Colonic mucosa (tissue), 4 donors: ENCODE measurements at regions not wholly inside any gene's neighbourhood (a gene's known extent, or its start where the extent isn't known, plus 50 kb on each side); places are given as distances from the start of the nearest gene placed in this dataset.
"Not testable (repeated sequence)": the region's sequence is repeated elsewhere in the genome, so short reads cannot be mapped to it uniquely, and the experiment has no call there.

ENCODE experiments used
- DNase-seq: peaks from one replicate; pipeline ENCODE4 v3.0.0-alpha.2; 2020
- H3K27ac ChIP-seq: fragments of 200-600 bp; one replicate; pipeline ENCODE4 v1.8.0; 2021
- H3K27me3 ChIP-seq: fragments of 200-600 bp; one replicate; pipeline ENCODE4 v1.8.0; 2021
- H3K36me3 ChIP-seq: fragments of 200-600 bp; one replicate; pipeline ENCODE4 v1.8.0; 2021
- H3K4me1 ChIP-seq: fragments of 200-600 bp; one replicate; pipeline ENCODE4 v1.8.0; 2021; ENCODE audit warnings: mild to moderate bottlenecking
- H3K4me3 ChIP-seq: fragments of 200-600 bp; one replicate; pipeline ENCODE4 v1.8.0; 2021
- H3K9ac ChIP-seq, 2 donors: one replicate each; pipeline ENCODE4 v1.7.0; 2013; ENCODE audit warnings: control low read depth in 2 of 2, low read depth in 2 of 2, low read length in 2 of 2
- H3K9me3 ChIP-seq: fragments of 200-600 bp; one replicate; pipeline ENCODE4 v1.8.0; 2021
- intact Hi-C: fragments of 100-400 bp; cut with DNase I; formaldehyde crosslinking; loops from one replicate; pipeline ENCODE4 v1.14.1; 2022
- TF ChIP-seq, protein P1 (sequence below): fragments of 200-600 bp; IDR thresholded peaks from one replicate; pipeline ENCODE4 v1.8.0; 2022; ENCODE audit warnings: antibody characterized with exemption, mild to moderate bottlenecking
- donor health status: healthy.
- donor health status: DM: no; HTN: no; CAD: no.
- donor health status: DM: no; HTN: no; CAD: no.

DNA sequence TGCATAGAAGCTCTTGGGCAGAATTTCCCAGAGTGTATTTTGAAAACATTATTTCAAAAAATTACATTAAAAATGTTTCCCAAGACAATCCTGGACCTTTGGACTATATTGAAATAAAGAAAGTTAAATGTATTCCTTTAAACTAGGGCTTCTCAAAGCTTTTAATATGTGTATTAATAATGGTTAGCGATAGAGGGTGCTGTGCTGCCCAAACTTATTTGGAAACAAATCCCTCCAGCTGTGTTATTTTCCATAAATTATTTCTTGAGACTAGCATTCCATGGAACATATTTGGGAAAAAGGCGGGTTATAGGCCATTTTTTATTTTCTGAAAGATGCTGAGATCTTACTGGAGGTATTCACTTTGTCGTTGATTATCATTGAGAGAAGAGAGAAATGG, 397.8 kb upstream of the MIS18BP1 start:
- Histone ChIP-seq H3K9me3 (no peaks in the 10 kb centered on the region), H3K4me1 (no peaks in the 10 kb centered on the region), H3K27ac (no peak overlapping the region), H3K36me3 (no peaks in the 10 kb centered on the region), H3K27me3 (no peaks in the 10 kb centered on the region), H3K9ac (no peak overlapping the region), H3K4me3 (no peak overlapping the region)
- DNase-seq, result no peak
- TF ChIP-seq, protein P1, sequence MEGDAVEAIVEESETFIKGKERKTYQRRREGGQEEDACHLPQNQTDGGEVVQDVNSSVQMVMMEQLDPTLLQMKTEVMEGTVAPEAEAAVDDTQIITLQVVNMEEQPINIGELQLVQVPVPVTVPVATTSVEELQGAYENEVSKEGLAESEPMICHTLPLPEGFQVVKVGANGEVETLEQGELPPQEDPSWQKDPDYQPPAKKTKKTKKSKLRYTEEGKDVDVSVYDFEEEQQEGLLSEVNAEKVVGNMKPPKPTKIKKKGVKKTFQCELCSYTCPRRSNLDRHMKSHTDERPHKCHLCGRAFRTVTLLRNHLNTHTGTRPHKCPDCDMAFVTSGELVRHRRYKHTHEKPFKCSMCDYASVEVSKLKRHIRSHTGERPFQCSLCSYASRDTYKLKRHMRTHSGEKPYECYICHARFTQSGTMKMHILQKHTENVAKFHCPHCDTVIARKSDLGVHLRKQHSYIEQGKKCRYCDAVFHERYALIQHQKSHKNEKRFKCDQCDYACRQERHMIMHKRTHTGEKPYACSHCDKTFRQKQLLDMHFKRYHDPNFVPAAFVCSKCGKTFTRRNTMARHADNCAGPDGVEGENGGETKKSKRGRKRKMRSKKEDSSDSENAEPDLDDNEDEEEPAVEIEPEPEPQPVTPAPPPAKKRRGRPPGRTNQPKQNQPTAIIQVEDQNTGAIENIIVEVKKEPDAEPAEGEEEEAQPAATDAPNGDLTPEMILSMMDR, result no peak
- intact Hi-C loops, result no loop called here

DNA sequence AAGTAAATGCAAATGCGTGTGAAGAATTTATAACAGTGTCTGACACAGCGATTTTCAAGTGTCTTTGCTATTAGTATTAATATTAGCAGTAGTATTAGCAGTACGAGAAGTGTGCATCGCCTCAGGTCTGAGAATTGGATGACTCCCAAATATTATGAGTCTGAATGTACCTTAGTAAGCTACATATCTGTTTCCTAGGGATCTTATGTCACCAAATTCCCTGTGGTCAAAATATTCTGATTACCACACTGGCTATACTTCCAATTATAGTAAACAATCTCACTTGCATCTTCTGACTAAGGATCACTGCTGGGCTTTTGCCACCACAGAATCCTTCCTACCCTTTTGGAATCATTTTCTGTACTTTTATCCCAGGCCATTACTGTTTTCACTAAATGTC, 396.0 kb upstream of the MIS18BP1 start:
- H3K4me3 ChIP-seq, result no peak overlapping the region
- no peaks in the 10 kb centered on the region for H3K9me3 ChIP-seq
- TF ChIP-seq, protein P1, result no peak
- intact Hi-C loops, result no loop called here
- H3K4me1 ChIP-seq, result no peaks in the 10 kb centered on the region
- H3K27ac ChIP-seq, result no peak overlapping the region
- no peak overlapping the region for H3K9ac ChIP-seq
- H3K27me3 ChIP-seq, result no peaks in the 10 kb centered on the region
- no peak for DNase-seq
- H3K36me3 ChIP-seq, result no peaks in the 10 kb centered on the region

DNA sequence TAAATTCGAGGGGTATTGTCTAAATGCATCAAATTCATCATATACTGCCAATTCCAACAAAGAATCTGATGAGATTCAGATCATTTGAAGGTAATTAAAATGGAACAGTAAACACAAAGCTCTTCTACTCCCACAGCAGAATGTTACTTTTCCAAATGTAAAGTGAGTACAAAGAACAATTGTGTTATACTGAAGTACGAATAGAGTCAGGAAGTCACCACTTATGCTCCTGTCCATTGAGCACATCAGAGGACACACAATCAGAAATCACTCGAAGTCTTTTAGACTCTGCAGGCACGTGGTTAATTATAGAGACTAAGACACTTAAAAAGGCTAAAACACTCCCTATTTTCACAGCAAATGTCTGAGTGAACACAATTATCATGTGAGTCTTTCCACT, 388.5 kb upstream of the MIS18BP1 start:
- Histone ChIP-seq H3K9ac (no peak overlapping the region), H3K4me1 (no peaks in the 10 kb centered on the region), H3K36me3 (no peaks in the 10 kb centered on the region), H3K27me3 (no peaks in the 10 kb centered on the region), H3K4me3 (no peak overlapping the region), H3K27ac (no peak overlapping the region), H3K9me3 (no peaks in the 10 kb centered on the region)
- TF ChIP-seq, protein P1, result no peak
- no peak for DNase-seq
- intact Hi-C loops, result no loop called here

DNA sequence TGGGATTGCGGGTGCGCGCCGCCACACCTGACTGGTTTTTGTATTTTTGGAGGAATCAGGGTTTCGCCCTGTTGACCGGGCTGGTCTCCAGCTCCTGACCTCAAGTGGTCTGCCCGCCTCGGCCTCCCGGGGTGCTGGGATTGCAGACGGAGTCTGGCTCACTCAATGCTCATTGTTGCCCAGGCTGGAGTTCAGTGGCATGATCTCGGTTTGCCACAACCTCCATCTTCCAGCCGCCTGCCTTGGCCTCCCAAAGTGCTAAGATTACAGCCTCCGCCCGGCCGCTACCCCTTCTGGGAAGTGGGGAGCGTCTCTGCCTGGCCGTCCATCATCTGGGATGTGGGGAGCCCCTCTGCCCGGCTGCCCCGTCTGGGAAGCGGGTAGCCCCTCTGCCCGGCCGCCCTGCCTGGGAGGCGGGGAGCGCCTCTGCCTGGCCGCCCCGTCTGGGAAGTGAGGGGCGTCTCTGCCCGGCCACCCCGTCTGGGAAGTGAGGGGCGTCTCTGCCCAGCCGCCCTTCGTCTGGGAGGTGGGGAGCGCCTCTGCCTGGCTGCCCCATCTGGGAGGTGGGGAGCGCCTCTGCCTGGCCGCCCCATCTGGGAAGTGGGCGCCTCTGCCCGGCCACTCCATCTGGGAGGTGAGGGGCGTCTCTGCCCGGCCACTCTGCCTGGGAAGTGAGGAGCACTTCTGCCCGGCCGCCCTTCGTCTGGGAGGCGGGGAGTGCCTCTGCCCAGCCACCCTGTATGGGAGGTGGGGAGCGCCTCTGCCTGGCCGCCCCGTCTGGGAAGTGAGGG, 381.8 kb upstream of the MIS18BP1 start:
- H3K9ac ChIP-seq, H3K27ac ChIP-seq, DNase-seq, H3K36me3 ChIP-seq, intact Hi-C loops, H3K4me3 ChIP-seq, H3K9me3 ChIP-seq, H3K27me3 ChIP-seq, H3K4me1 ChIP-seq: not testable (repeated sequence)

DNA sequence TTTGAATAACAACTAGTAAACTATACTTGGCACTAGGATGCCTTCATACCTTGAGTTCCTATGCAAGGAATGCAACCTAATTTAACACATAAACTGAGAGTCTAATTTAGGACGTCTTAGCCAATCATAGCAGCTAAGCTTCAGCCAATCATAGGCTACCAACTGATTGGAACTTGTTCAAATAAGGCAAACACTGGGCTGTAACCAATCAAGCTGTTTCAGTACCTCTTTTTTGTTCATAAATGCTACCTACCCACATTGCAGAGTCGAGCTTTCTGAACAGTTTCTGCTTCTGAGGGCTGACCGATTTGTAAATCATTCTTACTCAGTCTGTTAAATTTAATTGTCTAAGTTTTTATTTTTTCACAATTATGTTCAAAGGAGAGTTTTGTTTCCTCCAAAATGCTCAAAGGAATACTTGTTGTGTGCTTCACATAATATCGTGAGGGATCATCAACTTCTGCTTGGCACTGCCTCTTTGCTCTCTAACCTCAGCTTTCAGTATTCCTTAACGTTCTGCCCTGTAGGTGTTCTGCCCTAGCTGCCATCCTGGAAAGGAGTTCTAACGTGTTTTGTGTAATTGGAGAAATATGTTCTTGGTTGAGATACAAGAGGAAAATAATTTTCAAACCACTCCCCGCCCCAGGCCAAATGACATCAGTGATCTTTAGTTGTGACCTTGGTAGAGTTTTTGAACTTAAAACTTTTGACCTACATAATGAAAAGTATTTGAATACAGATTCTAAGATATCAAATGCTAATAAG, 380.4 kb upstream of the MIS18BP1 start:
- Histone ChIP-seq H3K36me3 (no peaks in the 10 kb centered on the region), H3K9me3 (no peaks in the 10 kb centered on the region), H3K27ac (no peak overlapping the region), H3K4me3 (no peak overlapping the region), H3K27me3 (no peaks in the 10 kb centered on the region), H3K4me1 (no peaks in the 10 kb centered on the region), H3K9ac (no peak overlapping the region)
- TF ChIP-seq, protein P1, result no peak
- no peak for DNase-seq
- intact Hi-C loops, result no loop called here

DNA sequence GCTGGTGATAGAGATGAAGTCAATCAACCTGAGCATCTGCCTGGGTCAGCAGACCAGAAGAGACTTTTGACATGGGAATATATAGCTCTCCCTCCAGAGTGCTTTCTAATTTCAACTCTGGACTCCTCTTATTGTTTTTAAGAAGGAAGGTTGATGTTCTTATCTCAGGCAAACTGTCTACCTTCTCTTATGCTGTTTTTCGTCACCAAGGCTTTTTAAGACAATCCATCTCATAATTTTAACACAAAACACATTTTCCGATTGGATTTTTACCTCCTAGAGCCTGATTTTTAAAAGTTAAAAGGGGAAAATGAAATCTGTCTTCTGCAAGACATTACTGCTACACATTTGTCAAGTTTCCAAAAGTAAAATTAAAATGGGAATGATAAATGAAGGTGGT, 368.7 kb upstream of the MIS18BP1 start:
- H3K9ac ChIP-seq, result no peak overlapping the region
- H3K4me1 ChIP-seq, result no peaks in the 10 kb centered on the region
- no peak overlapping the region for H3K27ac ChIP-seq
- no peak for DNase-seq
- H3K36me3 ChIP-seq, result no peaks in the 10 kb centered on the region
- H3K27me3 ChIP-seq, result no peaks in the 10 kb centered on the region
- no peak overlapping the region for H3K4me3 ChIP-seq
- intact Hi-C loops, result no loop called here
- TF ChIP-seq, protein P1, result no peak
- no peaks in the 10 kb centered on the region for H3K9me3 ChIP-seq
